ENCODE measurements at regions not wholly inside any gene's neighbourhood (a gene's known extent, or its start where the extent isn't known, plus 50 kb on each side); places are given as distances from the start of the nearest gene placed in this dataset.

DNA sequence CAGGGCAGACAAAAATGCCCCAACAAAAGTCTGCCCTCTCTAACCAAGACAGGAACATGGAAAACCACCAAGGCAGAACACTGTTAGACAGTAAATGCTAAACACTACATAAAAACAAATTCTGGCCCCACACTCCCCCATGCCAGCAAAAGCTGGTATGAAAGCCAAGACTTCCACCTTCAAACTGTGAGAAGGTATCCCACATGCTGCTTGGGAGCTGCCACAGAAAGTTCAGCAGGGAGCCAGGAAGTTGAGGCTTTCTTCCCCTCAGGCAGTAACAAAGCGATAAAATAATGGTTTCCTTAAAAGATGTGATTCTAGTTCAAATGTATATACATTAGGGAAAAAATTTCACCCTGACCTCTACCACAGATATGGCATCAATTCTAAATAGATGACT lies 770.4 kb upstream of the NDST4 start:
- TF ChIP-seq ZFX (IDR thresholded peaks at IDR 0.05) (no peak), CTCF (conservative IDR thresholded peaks at IDR 0.05) (no peak)
- H3K27ac ChIP-seq = peak overlapping the region; percentile 30; the same call in 1 of the 2 replicates

GRCh38 chr4:115883231-115883630 lies 769.8 kb upstream of the NDST4 start:
- TF ChIP-seq ZFX (IDR thresholded peaks at IDR 0.05) = no peak
- no peak for TF ChIP-seq CTCF (conservative IDR thresholded peaks at IDR 0.05)
- no peak overlapping the region for H3K27ac ChIP-seq

DNA sequence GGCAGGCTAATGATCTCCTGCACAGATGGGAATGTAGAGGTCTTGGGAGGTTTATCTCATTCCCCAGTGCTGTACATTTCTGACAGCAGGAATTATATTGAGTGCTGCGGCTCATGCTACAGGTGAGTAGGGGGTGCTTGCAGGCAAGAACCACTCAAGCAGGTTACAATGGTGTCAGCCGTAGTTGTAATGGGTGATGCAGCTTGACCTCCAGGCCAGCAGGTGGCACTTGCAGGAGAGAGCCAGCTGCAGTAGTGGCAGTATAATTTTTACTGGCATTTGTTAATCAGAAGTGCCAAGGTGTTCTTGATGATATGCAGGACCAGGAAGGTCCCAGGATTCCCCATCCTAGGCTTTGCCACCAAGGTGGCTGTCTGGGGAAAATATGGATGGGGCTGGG lies 759.6 kb upstream of the NDST4 start:
- TF ChIP-seq ZFX (IDR thresholded peaks at IDR 0.05) (no peak), CTCF (conservative IDR thresholded peaks at IDR 0.05) (peak; percentile 27)
- no peak overlapping the region for H3K27ac ChIP-seq

- no peak for TF ChIP-seq ZFX (IDR thresholded peaks at IDR 0.05)
- no peak for TF ChIP-seq CTCF (conservative IDR thresholded peaks at IDR 0.05)
- no peak overlapping the region for H3K27ac ChIP-seq
Measured at GRCh38 chr4:115871596-115871995, 758.2 kb upstream of the NDST4 start.

DNA sequence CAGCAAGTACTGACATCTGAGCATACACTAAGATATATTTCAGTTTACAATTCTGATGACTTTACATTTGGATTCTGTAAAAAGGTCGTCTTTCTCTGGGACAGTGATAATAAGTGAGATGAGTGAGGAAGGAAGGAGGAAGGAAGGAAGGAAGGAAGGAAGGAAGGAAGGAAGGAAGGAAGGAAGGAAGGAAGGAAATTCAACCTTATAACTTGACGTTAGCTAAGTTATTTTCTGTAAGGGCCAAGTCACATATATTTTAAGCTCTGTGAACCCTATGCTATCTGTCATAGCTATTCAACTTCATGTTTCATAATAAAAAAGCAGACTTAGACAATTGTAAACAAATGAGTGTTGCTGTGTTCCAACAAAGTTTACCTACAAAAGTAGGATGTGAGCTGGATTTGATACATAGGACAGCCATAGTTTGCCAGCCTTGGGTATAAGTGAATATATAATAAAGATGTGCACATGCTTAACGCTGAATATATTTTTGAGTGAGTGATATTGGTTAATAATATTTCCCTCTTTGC lies 753.0 kb upstream of the NDST4 start:
- no peak overlapping the region for H3K27ac ChIP-seq
- TF ChIP-seq CTCF (conservative IDR thresholded peaks at IDR 0.05) (no peak), ZFX (IDR thresholded peaks at IDR 0.05) (no peak)

DNA sequence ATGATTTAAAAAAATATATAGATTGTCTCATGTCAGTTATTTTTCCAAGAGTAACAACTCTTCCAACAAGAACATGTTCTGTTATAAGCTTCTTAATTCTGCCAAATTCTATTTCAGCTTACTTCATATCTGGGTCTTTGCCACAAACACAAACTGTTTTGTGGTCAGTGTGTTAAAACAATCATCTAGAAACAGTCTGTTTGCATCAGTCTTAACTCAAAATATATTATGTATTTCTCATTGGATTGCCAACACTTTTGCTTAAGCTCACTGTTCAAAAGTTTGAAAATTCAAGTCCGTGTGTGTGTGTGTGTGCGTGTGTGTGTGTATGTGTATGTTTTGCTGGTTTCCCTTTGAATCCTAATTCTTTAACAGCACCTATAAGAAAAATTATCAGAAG lies 752.3 kb upstream of the NDST4 start:
- H3K27ac ChIP-seq = no peak overlapping the region
- TF ChIP-seq ZFX (IDR thresholded peaks at IDR 0.05) = no peak
- TF ChIP-seq CTCF (conservative IDR thresholded peaks at IDR 0.05) = no peak

DNA sequence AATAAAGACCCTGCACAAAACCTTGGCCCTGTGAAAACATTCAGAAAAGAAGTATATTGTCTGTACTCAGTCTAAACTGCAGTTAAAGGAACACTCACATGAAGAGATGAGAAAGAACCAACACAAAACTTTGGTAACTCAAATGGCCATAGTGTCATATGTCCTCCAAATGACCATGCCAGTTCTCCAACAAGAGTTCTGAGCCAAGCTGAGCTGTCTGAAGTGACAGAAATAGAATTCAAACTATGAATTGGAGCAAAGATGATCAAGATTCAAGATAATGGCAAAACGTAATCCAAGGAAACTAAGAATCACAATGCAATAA lies 739.3 kb upstream of the NDST4 start:
- TF ChIP-seq ZFX (IDR thresholded peaks at IDR 0.05) (no peak), CTCF (conservative IDR thresholded peaks at IDR 0.05) (peak; percentile 54)

More for the DNA sequence above, 739.3 kb upstream of the NDST4 start:
- no peak overlapping the region for H3K27ac ChIP-seq

All from C4-2B (cell line).